Heart left ventricle (tissue), 16 donors: ENCODE measurements at regions not wholly inside any gene's neighbourhood (a gene's known extent, or its start where the extent isn't known, plus 50 kb on each side); places are given as distances from the start of the nearest gene placed in this dataset.
A peak's percentile ranks its signal among the peaks of the same experiment; 100 is the strongest.

Source experiments
- ATAC-seq, 4 donors: fragments of 200-7000 bp; cut with Tn5 transposase; one replicate each; pipeline ENCODE4 v1.9.1; 2020 to 2022; ENCODE audit warnings: moderate library complexity in 4 of 4, mild to moderate bottlenecking in 3 of 4, moderate number of reproducible peaks in 1 of 4
- DNase-seq, 5 donors: peaks; one replicate each; pipeline ENCODE4 v3.0.0-alpha.2; 2020
- H3K27ac ChIP-seq, 12 donors: fragments of 200-600 bp; sonication (generic) in 4 of 12; one replicate each; pipeline versions ENCODE4 v1.5.0 to v1.8.0; 2016 to 2022; ENCODE audit warnings: mild to moderate bottlenecking in 2 of 12
- H3K27me3 ChIP-seq, 9 donors: fragments of 200-600 bp; sonication (generic) in 2 of 9; one replicate each; pipeline versions ENCODE4 v1.5.1 to v1.8.0; 2016 to 2022; ENCODE audit warnings: mild to moderate bottlenecking in 3 of 9
- H3K36me3 ChIP-seq, 9 donors: fragments of 200-600 bp; sonication (generic) in 2 of 9; one replicate each; pipeline versions ENCODE4 v1.5.0 to v1.8.0; 2018 to 2022; ENCODE audit warnings: mild to moderate bottlenecking in 2 of 9
- H3K4me1 ChIP-seq, 12 donors: fragments of 200-600 bp; sonication (generic) in 4 of 12; one replicate each; pipeline versions ENCODE4 v1.5.0 to v1.8.0; 2016 to 2022; ENCODE audit warnings: mild to moderate bottlenecking in 3 of 12
- H3K4me3 ChIP-seq, 12 donors: fragments of 200-600 bp; sonication (generic) in 4 of 12; one replicate each; pipeline versions ENCODE4 v1.5.0 to v1.8.0; 2017 to 2022; ENCODE audit warnings: mild to moderate bottlenecking in 9 of 12, moderate library complexity in 4 of 12
- H3K9me3 ChIP-seq, 12 donors: fragments of 200-600 bp; sonication (generic) in 4 of 12; one replicate each; pipeline versions ENCODE4 v1.5.0 to v1.8.0; 2016 to 2022; ENCODE audit warnings: mild to moderate bottlenecking in 1 of 12
- POLR2A ChIP-seq, 2 donors: fragments of 450-650 bp; IDR thresholded peaks; one replicate each; pipeline ENCODE4 v1.6.1; 2017; ENCODE audit warnings: antibody characterized with exemption in 2 of 2, mild to moderate bottlenecking in 2 of 2, moderate library complexity in 2 of 2
- WGBS, 4 donors: extraction: QIAGEN DNeasy Blood & Tissue Kit in 2 of 4; methylation state at CpG; one replicate each; pipeline versions ENCODE4 v1.1.5 to v1.1.7; 2013 to 2018; 5-methylcytosine and 5-hydroxymethylcytosine counted together
- intact Hi-C, 10 donors: fragments of 100-400 bp; cut with DNase I; formaldehyde crosslinking; loops; one replicate each; pipeline versions ENCODE4 v1.11.1 to v1.14.2; 2022
- TF ChIP-seq, protein P1 (sequence below), 12 donors: fragments of 200-600 bp; sonication (generic) in 4 of 12; IDR thresholded peaks; one replicate each; pipeline versions ENCODE4 v1.5.0 to v1.8.0; 2018 to 2022; ENCODE audit warnings: antibody characterized with exemption in 12 of 12, mild to moderate bottlenecking in 5 of 12
- donor health status: ischemic (EF 13 %, LVEDD 7.1; RV severe dilation, severe dysfunction).
- donor health status: healthy with polysubstance abuse.
- donor health status: DM: no; HTN: yes; CAD: no.
- donor health status: DM: no; HTN: no; CAD: no.
- donor health status: ischemic (EF 25% LVEDD 6.9; RV normal size, moderate dysfunction).
- donor health status: ischemic (EF 25% LVEDD 5.7; RV mildly dilated, moderate dysfunction).
- donor health status: healthy.
- donor health status: DM: yes; HTN: yes; CAD: no.
- donor health status: ischemic (EF 35%, LVEDD 5.7; RV mildly dilated, moderate dysfunction).
- donor health status: nonischemic (EF 11% LVEDD 7.7; RV severe dilation, severe dysfunction).
- donor health status: DM: yes; HTN: yes; CAD: no.
- donor health status: PGD.
- donor health status: ischemic (EF 29% LVEDD 5.4; RV normal size, mild dysfunction).
- donor health status: nonischemic (EF 23%, LVEDD 6.1; RV moderate dilation, normal function).

GRCh38 chr4:148530114-148530513 is 87.9 kb upstream of the NR3C2 start:
- DNase-seq: no peak
- Histone ChIP-seq H3K9me3 (peaks cover 0 to 47% (median 21%) of the 10 kb centered on the region in 12 donors), H3K4me1 (no peaks in the 10 kb centered on the region), H3K4me3 (no peak overlapping the region), H3K36me3 (no peaks in the 10 kb centered on the region), H3K27ac (no peak overlapping the region), H3K27me3 (no peaks in the 10 kb centered on the region)
- ATAC-seq: no peak
- intact Hi-C loops: no loop called here
- TF ChIP-seq, protein P1, sequence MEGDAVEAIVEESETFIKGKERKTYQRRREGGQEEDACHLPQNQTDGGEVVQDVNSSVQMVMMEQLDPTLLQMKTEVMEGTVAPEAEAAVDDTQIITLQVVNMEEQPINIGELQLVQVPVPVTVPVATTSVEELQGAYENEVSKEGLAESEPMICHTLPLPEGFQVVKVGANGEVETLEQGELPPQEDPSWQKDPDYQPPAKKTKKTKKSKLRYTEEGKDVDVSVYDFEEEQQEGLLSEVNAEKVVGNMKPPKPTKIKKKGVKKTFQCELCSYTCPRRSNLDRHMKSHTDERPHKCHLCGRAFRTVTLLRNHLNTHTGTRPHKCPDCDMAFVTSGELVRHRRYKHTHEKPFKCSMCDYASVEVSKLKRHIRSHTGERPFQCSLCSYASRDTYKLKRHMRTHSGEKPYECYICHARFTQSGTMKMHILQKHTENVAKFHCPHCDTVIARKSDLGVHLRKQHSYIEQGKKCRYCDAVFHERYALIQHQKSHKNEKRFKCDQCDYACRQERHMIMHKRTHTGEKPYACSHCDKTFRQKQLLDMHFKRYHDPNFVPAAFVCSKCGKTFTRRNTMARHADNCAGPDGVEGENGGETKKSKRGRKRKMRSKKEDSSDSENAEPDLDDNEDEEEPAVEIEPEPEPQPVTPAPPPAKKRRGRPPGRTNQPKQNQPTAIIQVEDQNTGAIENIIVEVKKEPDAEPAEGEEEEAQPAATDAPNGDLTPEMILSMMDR (IDR thresholded peaks at IDR 0.05): no peak
- no peak for TF ChIP-seq POLR2A (IDR thresholded peaks at IDR 0.05)

GRCh38 chr4:148527571-148527970 is 85.4 kb upstream of the NR3C2 start:
- TF ChIP-seq POLR2A (IDR thresholded peaks at IDR 0.05): no peak
- TF ChIP-seq, protein P1 (IDR thresholded peaks at IDR 0.05): no peak
- Histone ChIP-seq H3K4me3 (no peak overlapping the region), H3K4me1 (no peaks in the 10 kb centered on the region), H3K27me3 (no peaks in the 10 kb centered on the region), H3K9me3 (peaks cover 0 to 21% (median 5%) of the 10 kb centered on the region in 12 donors), H3K27ac (no peak overlapping the region), H3K36me3 (no peaks in the 10 kb centered on the region)
- DNase-seq (no peak), ATAC-seq (no peak)
- intact Hi-C loops: no loop called here

- ATAC-seq (peak; percentile 58 to 85 (median 61)), DNase-seq (no peak)
- no peaks in the 10 kb centered on the region for H3K4me1 ChIP-seq
These were observed 80.8 kb upstream of the NR3C2 start for GRCh38 chr4:148522995-148523394.

DNA sequence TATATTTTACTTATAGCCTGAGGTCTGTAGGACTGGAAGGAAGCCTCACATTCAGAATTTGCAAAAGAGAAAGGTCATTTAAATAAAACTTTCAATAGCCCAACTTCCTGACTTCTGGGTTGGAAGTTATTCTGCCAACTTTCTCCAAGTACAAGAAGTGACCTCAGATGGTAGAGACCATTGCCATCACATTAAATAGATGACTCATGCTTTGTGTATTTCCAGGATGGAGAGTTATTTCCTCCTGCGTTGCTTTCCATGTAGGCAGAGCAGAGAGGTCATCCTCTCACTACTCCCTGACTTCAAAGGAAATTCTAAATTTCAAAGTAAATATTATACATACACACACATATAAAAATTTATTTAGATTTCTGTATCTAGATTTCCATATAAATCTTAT is 73.0 kb upstream of the NR3C2 start:
- ATAC-seq (peak in 3 of 4 donors; percentile 72 to 90 (median 77)), DNase-seq (no peak)
- intact Hi-C loops: loop anchor here in 1 of 10 donors (2.0 kb wide), 1 partner anchor 70 kb away; no protein-coding TSS in a partner anchor
- Histone ChIP-seq H3K9me3 (peaks cover 0 to 25% (median 0%) of the 10 kb centered on the region in 12 donors), H3K27ac (peak overlapping the region in 4 of 12 donors; percentile 15 to 44 (median 31)), H3K36me3 (no peaks in the 10 kb centered on the region), H3K27me3 (no peaks in the 10 kb centered on the region), H3K4me3 (no peak overlapping the region), H3K4me1 (peaks cover 0 to 15% (median 0%) of the 10 kb centered on the region in 12 donors)
- 34 to 56% (median 37%) methylated on average over 1 of the region's 1 CpG for WGBS, 4 donors
- no peak for TF ChIP-seq POLR2A (IDR thresholded peaks at IDR 0.05)
- TF ChIP-seq, protein P1 (IDR thresholded peaks at IDR 0.05): no peak

More at GRCh38 chr4:148522995-148523394, 80.8 kb upstream of the NR3C2 start:
- Histone ChIP-seq H3K4me3 (no peak overlapping the region), H3K36me3 (no peaks in the 10 kb centered on the region), H3K27me3 (no peaks in the 10 kb centered on the region), H3K27ac (peak overlapping the region in 2 of 12 donors; percentile 8 to 13), H3K9me3 (peaks cover 0 to 4% (median 0%) of the 10 kb centered on the region in 12 donors)
- TF ChIP-seq, protein P1 (IDR thresholded peaks at IDR 0.05): no peak
- no peak for TF ChIP-seq POLR2A (IDR thresholded peaks at IDR 0.05)
- intact Hi-C loops: no loop called here
- WGBS, 4 donors: 55 to 70% (median 64%) methylated on average over 4 of the region's 4 CpGs
